ENCODE measurements at regions not wholly inside any gene's neighbourhood (a gene's known extent, or its start where the extent isn't known, plus 50 kb on each side); places are given as distances from the start of the nearest gene placed in this dataset.

DNA sequence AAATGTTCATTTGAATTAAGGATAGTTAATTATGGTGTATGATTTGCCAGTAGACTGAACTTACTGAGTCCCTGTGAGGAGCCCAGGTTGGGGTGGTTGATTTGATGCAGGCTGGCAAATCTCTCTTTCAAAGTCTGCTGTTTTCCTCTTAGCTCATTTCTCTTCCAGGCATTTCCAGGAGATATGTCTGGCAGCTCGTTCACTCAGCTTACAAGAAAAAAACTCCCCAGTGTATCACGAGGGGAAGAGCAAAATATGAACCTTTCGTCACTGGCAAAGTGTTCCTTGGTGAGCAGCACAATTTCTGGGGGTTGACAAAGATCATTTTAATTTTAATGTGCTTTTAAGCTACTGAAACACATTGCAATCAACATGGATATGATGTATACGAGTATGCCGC lies 244.2 kb downstream of the CBLL2 start (continued):
- TF ChIP-seq MYBL2 (CRISPR knock-in tag; IDR thresholded peaks at IDR 0.05): no peak
- no peak for TF ChIP-seq GABPB1 (CRISPR knock-in tag; IDR thresholded peaks at IDR 0.05)
- TF ChIP-seq, protein P1, sequence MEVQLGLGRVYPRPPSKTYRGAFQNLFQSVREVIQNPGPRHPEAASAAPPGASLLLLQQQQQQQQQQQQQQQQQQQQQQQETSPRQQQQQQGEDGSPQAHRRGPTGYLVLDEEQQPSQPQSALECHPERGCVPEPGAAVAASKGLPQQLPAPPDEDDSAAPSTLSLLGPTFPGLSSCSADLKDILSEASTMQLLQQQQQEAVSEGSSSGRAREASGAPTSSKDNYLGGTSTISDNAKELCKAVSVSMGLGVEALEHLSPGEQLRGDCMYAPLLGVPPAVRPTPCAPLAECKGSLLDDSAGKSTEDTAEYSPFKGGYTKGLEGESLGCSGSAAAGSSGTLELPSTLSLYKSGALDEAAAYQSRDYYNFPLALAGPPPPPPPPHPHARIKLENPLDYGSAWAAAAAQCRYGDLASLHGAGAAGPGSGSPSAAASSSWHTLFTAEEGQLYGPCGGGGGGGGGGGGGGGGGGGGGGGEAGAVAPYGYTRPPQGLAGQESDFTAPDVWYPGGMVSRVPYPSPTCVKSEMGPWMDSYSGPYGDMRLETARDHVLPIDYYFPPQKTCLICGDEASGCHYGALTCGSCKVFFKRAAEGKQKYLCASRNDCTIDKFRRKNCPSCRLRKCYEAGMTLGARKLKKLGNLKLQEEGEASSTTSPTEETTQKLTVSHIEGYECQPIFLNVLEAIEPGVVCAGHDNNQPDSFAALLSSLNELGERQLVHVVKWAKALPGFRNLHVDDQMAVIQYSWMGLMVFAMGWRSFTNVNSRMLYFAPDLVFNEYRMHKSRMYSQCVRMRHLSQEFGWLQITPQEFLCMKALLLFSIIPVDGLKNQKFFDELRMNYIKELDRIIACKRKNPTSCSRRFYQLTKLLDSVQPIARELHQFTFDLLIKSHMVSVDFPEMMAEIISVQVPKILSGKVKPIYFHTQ (CRISPR knock-in tag; IDR thresholded peaks at IDR 0.05): no peak
- TF ChIP-seq, protein P2, sequence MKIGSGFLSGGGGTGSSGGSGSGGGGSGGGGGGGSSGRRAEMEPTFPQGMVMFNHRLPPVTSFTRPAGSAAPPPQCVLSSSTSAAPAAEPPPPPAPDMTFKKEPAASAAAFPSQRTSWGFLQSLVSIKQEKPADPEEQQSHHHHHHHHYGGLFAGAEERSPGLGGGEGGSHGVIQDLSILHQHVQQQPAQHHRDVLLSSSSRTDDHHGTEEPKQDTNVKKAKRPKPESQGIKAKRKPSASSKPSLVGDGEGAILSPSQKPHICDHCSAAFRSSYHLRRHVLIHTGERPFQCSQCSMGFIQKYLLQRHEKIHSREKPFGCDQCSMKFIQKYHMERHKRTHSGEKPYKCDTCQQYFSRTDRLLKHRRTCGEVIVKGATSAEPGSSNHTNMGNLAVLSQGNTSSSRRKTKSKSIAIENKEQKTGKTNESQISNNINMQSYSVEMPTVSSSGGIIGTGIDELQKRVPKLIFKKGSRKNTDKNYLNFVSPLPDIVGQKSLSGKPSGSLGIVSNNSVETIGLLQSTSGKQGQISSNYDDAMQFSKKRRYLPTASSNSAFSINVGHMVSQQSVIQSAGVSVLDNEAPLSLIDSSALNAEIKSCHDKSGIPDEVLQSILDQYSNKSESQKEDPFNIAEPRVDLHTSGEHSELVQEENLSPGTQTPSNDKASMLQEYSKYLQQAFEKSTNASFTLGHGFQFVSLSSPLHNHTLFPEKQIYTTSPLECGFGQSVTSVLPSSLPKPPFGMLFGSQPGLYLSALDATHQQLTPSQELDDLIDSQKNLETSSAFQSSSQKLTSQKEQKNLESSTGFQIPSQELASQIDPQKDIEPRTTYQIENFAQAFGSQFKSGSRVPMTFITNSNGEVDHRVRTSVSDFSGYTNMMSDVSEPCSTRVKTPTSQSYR (CRISPR knock-in tag; IDR thresholded peaks at IDR 0.05): no peak
- TF ChIP-seq, protein P3, sequence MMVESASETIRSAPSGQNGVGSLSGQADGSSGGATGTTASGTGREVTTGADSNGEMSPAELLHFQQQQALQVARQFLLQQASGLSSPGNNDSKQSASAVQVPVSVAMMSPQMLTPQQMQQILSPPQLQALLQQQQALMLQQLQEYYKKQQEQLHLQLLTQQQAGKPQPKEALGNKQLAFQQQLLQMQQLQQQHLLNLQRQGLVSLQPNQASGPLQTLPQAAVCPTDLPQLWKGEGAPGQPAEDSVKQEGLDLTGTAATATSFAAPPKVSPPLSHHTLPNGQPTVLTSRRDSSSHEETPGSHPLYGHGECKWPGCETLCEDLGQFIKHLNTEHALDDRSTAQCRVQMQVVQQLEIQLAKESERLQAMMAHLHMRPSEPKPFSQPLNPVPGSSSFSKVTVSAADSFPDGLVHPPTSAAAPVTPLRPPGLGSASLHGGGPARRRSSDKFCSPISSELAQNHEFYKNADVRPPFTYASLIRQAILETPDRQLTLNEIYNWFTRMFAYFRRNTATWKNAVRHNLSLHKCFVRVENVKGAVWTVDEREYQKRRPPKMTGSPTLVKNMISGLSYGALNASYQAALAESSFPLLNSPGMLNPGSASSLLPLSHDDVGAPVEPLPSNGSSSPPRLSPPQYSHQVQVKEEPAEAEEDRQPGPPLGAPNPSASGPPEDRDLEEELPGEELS (CRISPR knock-in tag; IDR thresholded peaks at IDR 0.05): no peak
- TF ChIP-seq, protein P4, sequence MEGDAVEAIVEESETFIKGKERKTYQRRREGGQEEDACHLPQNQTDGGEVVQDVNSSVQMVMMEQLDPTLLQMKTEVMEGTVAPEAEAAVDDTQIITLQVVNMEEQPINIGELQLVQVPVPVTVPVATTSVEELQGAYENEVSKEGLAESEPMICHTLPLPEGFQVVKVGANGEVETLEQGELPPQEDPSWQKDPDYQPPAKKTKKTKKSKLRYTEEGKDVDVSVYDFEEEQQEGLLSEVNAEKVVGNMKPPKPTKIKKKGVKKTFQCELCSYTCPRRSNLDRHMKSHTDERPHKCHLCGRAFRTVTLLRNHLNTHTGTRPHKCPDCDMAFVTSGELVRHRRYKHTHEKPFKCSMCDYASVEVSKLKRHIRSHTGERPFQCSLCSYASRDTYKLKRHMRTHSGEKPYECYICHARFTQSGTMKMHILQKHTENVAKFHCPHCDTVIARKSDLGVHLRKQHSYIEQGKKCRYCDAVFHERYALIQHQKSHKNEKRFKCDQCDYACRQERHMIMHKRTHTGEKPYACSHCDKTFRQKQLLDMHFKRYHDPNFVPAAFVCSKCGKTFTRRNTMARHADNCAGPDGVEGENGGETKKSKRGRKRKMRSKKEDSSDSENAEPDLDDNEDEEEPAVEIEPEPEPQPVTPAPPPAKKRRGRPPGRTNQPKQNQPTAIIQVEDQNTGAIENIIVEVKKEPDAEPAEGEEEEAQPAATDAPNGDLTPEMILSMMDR (IDR thresholded peaks at IDR 0.05): no peak
- no peak for TF ChIP-seq PRRX2 (CRISPR knock-in tag; IDR thresholded peaks at IDR 0.05)
- TF ChIP-seq ZNF416 (CRISPR knock-in tag; IDR thresholded peaks at IDR 0.05): no peak
- TF ChIP-seq, protein P5, sequence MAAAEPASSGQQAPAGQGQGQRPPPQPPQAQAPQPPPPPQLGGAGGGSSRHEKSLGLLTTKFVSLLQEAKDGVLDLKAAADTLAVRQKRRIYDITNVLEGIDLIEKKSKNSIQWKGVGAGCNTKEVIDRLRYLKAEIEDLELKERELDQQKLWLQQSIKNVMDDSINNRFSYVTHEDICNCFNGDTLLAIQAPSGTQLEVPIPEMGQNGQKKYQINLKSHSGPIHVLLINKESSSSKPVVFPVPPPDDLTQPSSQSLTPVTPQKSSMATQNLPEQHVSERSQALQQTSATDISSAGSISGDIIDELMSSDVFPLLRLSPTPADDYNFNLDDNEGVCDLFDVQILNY (CRISPR knock-in tag; IDR thresholded peaks at IDR 0.05): no peak

GRCh38 chrX:22520128-22520828 lies 247.6 kb downstream of the CBLL2 start:
- TF ChIP-seq, protein P5 (CRISPR knock-in tag; IDR thresholded peaks at IDR 0.05): no peak
- TF ChIP-seq, protein P3 (CRISPR knock-in tag; IDR thresholded peaks at IDR 0.05): no peak
- TF ChIP-seq, protein P6, sequence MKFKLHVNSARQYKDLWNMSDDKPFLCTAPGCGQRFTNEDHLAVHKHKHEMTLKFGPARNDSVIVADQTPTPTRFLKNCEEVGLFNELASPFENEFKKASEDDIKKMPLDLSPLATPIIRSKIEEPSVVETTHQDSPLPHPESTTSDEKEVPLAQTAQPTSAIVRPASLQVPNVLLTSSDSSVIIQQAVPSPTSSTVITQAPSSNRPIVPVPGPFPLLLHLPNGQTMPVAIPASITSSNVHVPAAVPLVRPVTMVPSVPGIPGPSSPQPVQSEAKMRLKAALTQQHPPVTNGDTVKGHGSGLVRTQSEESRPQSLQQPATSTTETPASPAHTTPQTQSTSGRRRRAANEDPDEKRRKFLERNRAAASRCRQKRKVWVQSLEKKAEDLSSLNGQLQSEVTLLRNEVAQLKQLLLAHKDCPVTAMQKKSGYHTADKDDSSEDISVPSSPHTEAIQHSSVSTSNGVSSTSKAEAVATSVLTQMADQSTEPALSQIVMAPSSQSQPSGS (CRISPR knock-in tag; IDR thresholded peaks at IDR 0.05; ENCODE audit: borderline replicate concordance, low read depth): no peak
- TF ChIP-seq ETV6 (CRISPR knock-in tag; IDR thresholded peaks at IDR 0.05): no peak
- DNase-seq (ENCODE audit: low spot score) (no peak), ATAC-seq (no peak)
- Mint-ChIP-seq H3K27ac (no peak overlapping the region), H3K9me3 (no peaks in the 10 kb centered on the region), H3K4me1 (peaks cover 8% of the 10 kb centered on the region; the same call in 1 of the 2 replicates), H3K4me3 (no peak overlapping the region), H3K27me3 (ENCODE audit: low read depth) (no peaks in the 10 kb centered on the region), H3K36me3 (no peaks in the 10 kb centered on the region)
- ChIA-PET POLR2A (no interaction called here), CTCF (no interaction called here)

Data from WTC11 (cell line).